ENCODE measurements at regions not wholly inside any gene's neighbourhood (a gene's known extent, or its start where the extent isn't known, plus 50 kb on each side); places are given as distances from the start of the nearest gene placed in this dataset.

DNA sequence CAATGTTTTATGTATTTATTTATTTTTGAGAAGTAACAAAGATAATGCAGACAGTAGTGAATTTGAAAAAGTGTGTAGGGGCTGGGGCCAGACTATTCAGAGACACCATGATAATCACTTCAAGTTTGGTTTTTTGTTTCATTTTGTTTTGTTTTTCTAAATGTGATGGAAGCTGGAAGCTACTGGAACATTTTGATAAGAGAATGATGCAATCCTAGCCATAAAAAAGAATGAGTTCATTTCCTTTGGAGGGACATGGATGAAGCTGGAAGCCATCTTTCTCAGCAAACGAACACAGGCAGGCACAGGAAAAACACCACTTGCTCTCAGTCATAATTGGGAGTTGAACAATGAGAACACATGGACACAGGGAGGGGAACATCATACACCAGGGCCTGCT, 706.6 kb upstream of the EPHA5 start:
- TF ChIP-seq, protein P1, sequence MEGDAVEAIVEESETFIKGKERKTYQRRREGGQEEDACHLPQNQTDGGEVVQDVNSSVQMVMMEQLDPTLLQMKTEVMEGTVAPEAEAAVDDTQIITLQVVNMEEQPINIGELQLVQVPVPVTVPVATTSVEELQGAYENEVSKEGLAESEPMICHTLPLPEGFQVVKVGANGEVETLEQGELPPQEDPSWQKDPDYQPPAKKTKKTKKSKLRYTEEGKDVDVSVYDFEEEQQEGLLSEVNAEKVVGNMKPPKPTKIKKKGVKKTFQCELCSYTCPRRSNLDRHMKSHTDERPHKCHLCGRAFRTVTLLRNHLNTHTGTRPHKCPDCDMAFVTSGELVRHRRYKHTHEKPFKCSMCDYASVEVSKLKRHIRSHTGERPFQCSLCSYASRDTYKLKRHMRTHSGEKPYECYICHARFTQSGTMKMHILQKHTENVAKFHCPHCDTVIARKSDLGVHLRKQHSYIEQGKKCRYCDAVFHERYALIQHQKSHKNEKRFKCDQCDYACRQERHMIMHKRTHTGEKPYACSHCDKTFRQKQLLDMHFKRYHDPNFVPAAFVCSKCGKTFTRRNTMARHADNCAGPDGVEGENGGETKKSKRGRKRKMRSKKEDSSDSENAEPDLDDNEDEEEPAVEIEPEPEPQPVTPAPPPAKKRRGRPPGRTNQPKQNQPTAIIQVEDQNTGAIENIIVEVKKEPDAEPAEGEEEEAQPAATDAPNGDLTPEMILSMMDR (conservative IDR thresholded peaks at IDR 0.05 in 1 of 2, IDR thresholded peaks at IDR 0.05 in 1 of 2; ENCODE audit: extremely low read depth in 1 of 2, insufficient read depth in 1 of 2, low read depth in 1 of 2, low read length in 2 of 2), result no peak
- no peak for TF ChIP-seq EZH2 (IDR thresholded peaks at IDR 0.05; ENCODE audit: borderline replicate concordance, low read length)
